Activated CD8-positive, alpha-beta memory T cell treated with anti-CD3 and anti-CD28 coated beads, Interleukin-2, amount 10 ng/mL, durations not matched to agents 7 days and 5 days (primary cell): ENCODE measurements at regions not wholly inside any gene's neighbourhood (a gene's known extent, or its start where the extent isn't known, plus 50 kb on each side); places are given as distances from the start of the nearest gene placed in this dataset.

Experiments
- ATAC-seq: fragments of 150-1000 bp; cut with Tn5 transposase; one replicate; pipeline ENCODE4 v1.10.0; 2021; ENCODE audit warnings: moderate library complexity
- CTCF ChIA-PET: fragments of 350-600 bp; sonication (Branson Sonifier 250); formaldehyde crosslinking; loops from one replicate; lab custom pipeline; 2021; ENCODE audit warnings: antibody characterized with exemption; lab: Charles Lee
- DNase-seq: peaks from one replicate; pipeline ENCODE4 v3.0.0-alpha.2; 2020
- H3K27ac Mint-ChIP-seq: one replicate; pipeline ENCODE4 v1.8.0; 2021; ENCODE audit warnings: mild to moderate bottlenecking, mixed read lengths
- H3K27me3 Mint-ChIP-seq: one replicate; pipeline ENCODE4 v1.8.0; 2021; ENCODE audit warnings: mixed read lengths
- H3K36me3 Mint-ChIP-seq: one replicate; pipeline ENCODE4 v1.8.0; 2021; ENCODE audit warnings: mild to moderate bottlenecking, mixed read lengths
- H3K4me1 Mint-ChIP-seq: one replicate; pipeline ENCODE4 v1.8.0; 2021; ENCODE audit warnings: mixed read lengths
- H3K4me3 Mint-ChIP-seq: one replicate; pipeline ENCODE4 v1.8.0; 2021; ENCODE audit warnings: mild to moderate bottlenecking, moderate library complexity, mixed read lengths
- H3K9me3 Mint-ChIP-seq: one replicate; pipeline ENCODE4 v1.8.0; 2022; ENCODE audit warnings: low read depth, mixed read lengths

- Mint-ChIP-seq H3K27me3 (no peaks in the 10 kb centered on the region), H3K27ac (no peak overlapping the region), H3K9me3 (peaks cover 2% of the 10 kb centered on the region), H3K4me3 (no peak overlapping the region), H3K4me1 (no peaks in the 10 kb centered on the region), H3K36me3 (no peaks in the 10 kb centered on the region)
- CTCF ChIA-PET: no interaction called here
- no peak for DNase-seq
- no peak for ATAC-seq
Observed at GRCh38 chr7:85522070-85522469, 335.2 kb upstream of the SEMA3D start.

GRCh38 chr7:85521108-85521694, 334.3 kb upstream of the SEMA3D start:
- CTCF ChIA-PET: no interaction called here
- Mint-ChIP-seq H3K36me3 (no peaks in the 10 kb centered on the region), H3K9me3 (peaks cover 2% of the 10 kb centered on the region), H3K27me3 (no peaks in the 10 kb centered on the region), H3K4me1 (no peaks in the 10 kb centered on the region), H3K4me3 (no peak overlapping the region), H3K27ac (no peak overlapping the region)
- DNase-seq (no peak), ATAC-seq (no peak)

- Mint-ChIP-seq H3K36me3 (no peaks in the 10 kb centered on the region), H3K4me3 (no peak overlapping the region), H3K9me3 (peaks cover 2% of the 10 kb centered on the region), H3K27me3 (no peaks in the 10 kb centered on the region), H3K4me1 (no peaks in the 10 kb centered on the region), H3K27ac (no peak overlapping the region)
- DNase-seq (no peak), ATAC-seq (no peak)
- CTCF ChIA-PET: no interaction called here
Observed at GRCh38 chr7:85520175-85520574, 333.3 kb upstream of the SEMA3D start.

- CTCF ChIA-PET: no interaction called here
- Mint-ChIP-seq H3K9me3 (no peaks in the 10 kb centered on the region), H3K4me1 (no peaks in the 10 kb centered on the region), H3K27ac (no peak overlapping the region), H3K4me3 (no peak overlapping the region), H3K36me3 (no peaks in the 10 kb centered on the region), H3K27me3 (no peaks in the 10 kb centered on the region)
- DNase-seq: no peak
- no peak for ATAC-seq
Observed at GRCh38 chr7:85516675-85517074, 329.8 kb upstream of the SEMA3D start.

GRCh38 chr7:85512790-85513189, 325.9 kb upstream of the SEMA3D start:
- CTCF ChIA-PET: no interaction called here
- Mint-ChIP-seq H3K27me3 (no peaks in the 10 kb centered on the region), H3K36me3 (no peaks in the 10 kb centered on the region), H3K4me3 (no peak overlapping the region), H3K9me3 (peaks cover 3% of the 10 kb centered on the region), H3K4me1 (no peaks in the 10 kb centered on the region), H3K27ac (no peak overlapping the region)
- ATAC-seq: no peak
- no peak for DNase-seq

GRCh38 chr7:85510287-85510686, 323.4 kb upstream of the SEMA3D start:
- H3K4me1 Mint-ChIP-seq: no peaks in the 10 kb centered on the region
- H3K27me3 Mint-ChIP-seq: no peaks in the 10 kb centered on the region
- no peak overlapping the region for H3K4me3 Mint-ChIP-seq
- ATAC-seq (no peak), DNase-seq (no peak)
- H3K9me3 Mint-ChIP-seq: peaks cover 3% of the 10 kb centered on the region
- H3K36me3 Mint-ChIP-seq: no peaks in the 10 kb centered on the region
- no peak overlapping the region for H3K27ac Mint-ChIP-seq
- CTCF ChIA-PET: no interaction called here

- H3K4me1 Mint-ChIP-seq: no peaks in the 10 kb centered on the region
- peaks cover 3% of the 10 kb centered on the region for H3K9me3 Mint-ChIP-seq
- CTCF ChIA-PET: no interaction called here
- H3K36me3 Mint-ChIP-seq: no peaks in the 10 kb centered on the region
- no peak overlapping the region for H3K27ac Mint-ChIP-seq
- DNase-seq (no peak), ATAC-seq (no peak)
- no peaks in the 10 kb centered on the region for H3K27me3 Mint-ChIP-seq
- no peak overlapping the region for H3K4me3 Mint-ChIP-seq
Observed at GRCh38 chr7:85509476-85509875, 322.6 kb upstream of the SEMA3D start.

GRCh38 chr7:85508642-85509410, 322.0 kb upstream of the SEMA3D start:
- no peaks in the 10 kb centered on the region for H3K4me1 Mint-ChIP-seq
- H3K36me3 Mint-ChIP-seq: no peaks in the 10 kb centered on the region
- CTCF ChIA-PET: no interaction called here
- peaks cover 3% of the 10 kb centered on the region for H3K9me3 Mint-ChIP-seq
- H3K4me3 Mint-ChIP-seq: no peak overlapping the region
- no peaks in the 10 kb centered on the region for H3K27me3 Mint-ChIP-seq
- no peak for DNase-seq
- H3K27ac Mint-ChIP-seq: no peak overlapping the region
- no peak for ATAC-seq

- H3K27me3 Mint-ChIP-seq: no peaks in the 10 kb centered on the region
- no peaks in the 10 kb centered on the region for H3K36me3 Mint-ChIP-seq
- CTCF ChIA-PET: no interaction called here
- no peak overlapping the region for H3K4me3 Mint-ChIP-seq
- DNase-seq (no peak), ATAC-seq (no peak)
- no peak overlapping the region for H3K27ac Mint-ChIP-seq
- H3K9me3 Mint-ChIP-seq: peaks cover 5% of the 10 kb centered on the region
- H3K4me1 Mint-ChIP-seq: no peaks in the 10 kb centered on the region
Observed at GRCh38 chr7:85498031-85498430, 311.2 kb upstream of the SEMA3D start.

- Mint-ChIP-seq H3K27ac (no peak overlapping the region), H3K27me3 (no peaks in the 10 kb centered on the region), H3K4me3 (no peak overlapping the region), H3K4me1 (no peaks in the 10 kb centered on the region), H3K36me3 (no peaks in the 10 kb centered on the region), H3K9me3 (peaks cover 4% of the 10 kb centered on the region)
- DNase-seq: no peak
- CTCF ChIA-PET: no interaction called here
- no peak for ATAC-seq
Observed at GRCh38 chr7:85489498-85489897, 302.6 kb upstream of the SEMA3D start.

GRCh38 chr7:85488406-85488805, 301.6 kb upstream of the SEMA3D start:
- DNase-seq: no peak
- H3K4me1 Mint-ChIP-seq: no peaks in the 10 kb centered on the region
- no peaks in the 10 kb centered on the region for H3K36me3 Mint-ChIP-seq
- H3K27ac Mint-ChIP-seq: no peak overlapping the region
- CTCF ChIA-PET: no interaction called here
- no peak overlapping the region for H3K4me3 Mint-ChIP-seq
- peaks cover 4% of the 10 kb centered on the region for H3K9me3 Mint-ChIP-seq
- no peak for ATAC-seq
- H3K27me3 Mint-ChIP-seq: no peaks in the 10 kb centered on the region

GRCh38 chr7:85483177-85483576, 296.3 kb upstream of the SEMA3D start:
- H3K4me1 Mint-ChIP-seq: no peaks in the 10 kb centered on the region
- H3K27ac Mint-ChIP-seq: no peak overlapping the region
- no peaks in the 10 kb centered on the region for H3K27me3 Mint-ChIP-seq
- ATAC-seq (no peak), DNase-seq (no peak)
- H3K36me3 Mint-ChIP-seq: no peaks in the 10 kb centered on the region
- CTCF ChIA-PET: no interaction called here
- no peak overlapping the region for H3K4me3 Mint-ChIP-seq
- peaks cover 2% of the 10 kb centered on the region for H3K9me3 Mint-ChIP-seq

GRCh38 chr7:85480666-85481065, 293.8 kb upstream of the SEMA3D start:
- Mint-ChIP-seq H3K4me3 (no peak overlapping the region), H3K27me3 (no peaks in the 10 kb centered on the region), H3K4me1 (no peaks in the 10 kb centered on the region), H3K36me3 (no peaks in the 10 kb centered on the region), H3K9me3 (no peaks in the 10 kb centered on the region), H3K27ac (no peak overlapping the region)
- DNase-seq (no peak), ATAC-seq (no peak)
- CTCF ChIA-PET: no interaction called here

- Mint-ChIP-seq H3K4me3 (no peak overlapping the region), H3K27ac (no peak overlapping the region), H3K36me3 (no peaks in the 10 kb centered on the region), H3K9me3 (no peaks in the 10 kb centered on the region), H3K27me3 (no peaks in the 10 kb centered on the region), H3K4me1 (no peaks in the 10 kb centered on the region)
- ATAC-seq (no peak), DNase-seq (no peak)
- CTCF ChIA-PET: no interaction called here
Observed at GRCh38 chr7:85479918-85480643, 293.2 kb upstream of the SEMA3D start.
